NCI-H526 (cell line): ENCODE measurements at regions not wholly inside any gene's neighbourhood (a gene's known extent, or its start where the extent isn't known, plus 50 kb on each side); places are given as distances from the start of the nearest gene placed in this dataset.
A peak's percentile ranks its signal among the peaks of the same experiment; 100 is the strongest.
"Not testable (repeated sequence)": the region's sequence is repeated elsewhere in the genome, so short reads cannot be mapped to it uniquely, and the experiment has no call there.

ENCODE experiments used
- DNase-seq, 2 experiments: peaks; one replicate each; lab custom pipeline; 2025; lab: John Stamatoyannopoulos, UW

DNA sequence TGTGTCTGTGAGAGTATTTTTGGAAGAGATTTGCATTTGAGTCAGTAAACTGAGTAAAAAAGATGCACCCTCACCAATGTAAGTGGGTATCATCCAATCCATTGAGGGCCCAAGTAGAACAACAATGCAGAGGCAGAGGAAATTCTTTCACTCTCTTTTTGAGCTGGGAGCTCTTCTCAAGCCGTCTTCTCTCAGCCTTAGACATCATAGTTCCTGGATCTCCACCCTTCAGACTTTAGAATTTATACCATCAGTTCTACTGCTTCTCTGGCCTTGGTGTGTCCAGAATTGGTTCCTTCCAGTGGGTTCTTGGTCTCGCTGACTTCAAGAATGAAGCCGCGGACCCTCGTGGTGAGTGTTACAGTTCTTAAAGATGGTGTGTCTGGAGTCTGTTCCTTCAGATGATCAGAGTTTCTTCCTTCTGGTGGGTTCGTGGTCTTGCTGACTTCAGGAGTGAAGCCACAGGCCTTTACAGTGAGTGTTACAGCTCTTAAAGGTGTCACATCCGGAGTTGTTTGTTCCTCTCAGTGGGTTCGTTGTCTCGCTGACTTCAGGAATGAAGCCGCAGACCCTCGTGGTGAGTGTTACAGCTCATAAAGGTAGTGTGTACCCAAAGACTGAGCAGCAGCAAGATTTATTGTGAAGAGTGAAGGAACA, 187.5 kb upstream of the KCNMB2 start:
- not testable (repeated sequence) for DNase-seq

DNA sequence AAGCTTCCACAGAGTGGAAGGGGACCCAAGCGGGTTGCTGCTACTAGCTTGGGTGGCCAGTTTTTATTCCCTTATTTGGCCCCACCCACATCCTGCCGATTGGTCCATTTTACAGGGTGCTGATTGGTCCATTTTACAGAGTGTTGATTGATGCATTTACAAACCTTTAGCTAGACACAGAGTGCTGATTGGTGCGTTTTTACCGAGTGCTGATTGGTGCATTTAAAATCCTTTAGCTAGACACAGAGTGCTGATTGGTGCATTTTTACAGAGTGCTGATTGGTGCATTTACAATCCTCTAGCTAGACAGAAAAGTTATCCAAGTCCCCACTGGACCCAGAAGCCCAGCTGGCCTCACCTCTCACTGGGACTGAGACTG, 187.0 kb upstream of the KCNMB2 start:
- DNase-seq, result not testable (repeated sequence)

DNA sequence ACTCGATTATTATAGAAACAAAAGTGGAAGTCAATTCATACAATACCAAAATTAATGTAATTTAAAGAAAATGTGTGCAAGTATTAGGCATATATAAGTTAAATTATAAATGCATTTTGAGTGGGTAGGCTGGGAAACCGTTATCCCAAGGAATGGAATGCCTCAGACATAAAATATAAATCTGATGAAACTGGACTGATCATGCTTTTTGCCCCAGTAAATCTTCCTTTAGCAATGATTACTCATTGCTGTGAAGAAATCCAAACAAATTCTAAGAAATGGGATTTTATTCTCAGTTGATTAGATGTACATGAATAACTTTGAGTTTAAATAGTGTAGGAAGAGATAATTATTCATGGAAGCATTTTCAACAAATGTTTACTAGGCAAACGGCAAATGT, 185.5 kb upstream of the KCNMB2 start:
- DNase-seq, result no peak

DNA sequence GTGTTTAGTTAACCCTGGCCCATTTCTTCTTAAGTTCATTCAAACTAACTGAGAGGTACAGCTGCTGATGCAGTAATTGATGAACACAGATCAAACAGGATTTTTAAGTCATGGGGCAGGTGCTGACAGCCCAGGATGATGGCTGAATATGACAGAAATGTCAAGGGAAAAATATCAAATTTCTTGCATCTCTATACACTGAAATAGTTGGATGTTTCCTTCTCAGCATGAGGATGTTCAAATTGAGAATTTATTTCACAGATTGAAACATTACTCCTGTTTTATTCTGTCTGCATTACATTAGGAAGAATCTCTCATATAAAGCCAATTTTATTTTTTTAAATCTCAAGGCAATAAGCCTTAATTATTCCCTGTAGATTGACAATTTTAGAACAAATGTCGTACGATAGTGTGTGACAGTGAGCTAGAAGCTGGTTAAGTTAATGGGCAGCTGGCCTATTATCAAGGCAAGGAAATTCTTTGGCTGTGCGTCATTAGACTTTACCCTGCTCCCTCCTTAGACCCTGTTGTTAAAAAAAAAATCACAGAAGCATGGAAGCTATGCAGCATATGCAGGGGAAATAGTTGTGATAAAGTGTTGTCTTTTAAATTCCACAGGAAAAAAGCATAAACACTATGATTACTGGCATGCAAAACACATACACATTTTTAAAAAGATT, 183.8 kb upstream of the KCNMB2 start:
- DNase-seq, result no peak

DNA sequence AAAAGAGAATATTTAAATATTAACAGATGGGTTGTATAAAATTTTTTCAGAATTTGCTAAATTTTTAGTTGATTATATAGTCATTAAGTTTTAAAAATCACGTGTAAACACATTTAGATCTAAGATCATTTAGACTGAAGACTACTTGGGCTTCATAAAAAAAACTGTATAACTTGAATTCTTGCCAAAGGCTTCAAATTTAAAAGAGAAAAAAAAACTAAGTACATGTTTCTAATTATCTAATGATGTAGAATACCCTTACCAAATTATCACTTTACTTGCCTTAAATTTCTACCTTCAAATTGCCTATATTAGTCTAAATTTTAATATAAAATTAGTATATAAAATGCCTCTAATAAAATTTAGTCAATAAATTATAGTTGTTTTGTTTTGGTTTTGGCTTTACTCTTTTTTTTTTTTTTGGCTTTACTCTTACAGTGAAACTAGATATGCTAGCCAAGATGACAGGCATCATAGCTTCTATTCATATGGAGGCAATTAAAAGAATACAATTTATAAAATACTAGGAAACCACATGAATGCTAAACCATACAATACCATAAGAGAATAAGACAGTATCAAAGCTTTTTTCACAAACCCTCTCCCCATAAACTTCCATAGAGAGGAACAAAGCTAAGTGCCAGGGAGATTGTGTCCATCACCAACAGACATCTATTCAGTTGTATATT, 183.1 kb upstream of the KCNMB2 start:
- DNase-seq, result no peak

DNA sequence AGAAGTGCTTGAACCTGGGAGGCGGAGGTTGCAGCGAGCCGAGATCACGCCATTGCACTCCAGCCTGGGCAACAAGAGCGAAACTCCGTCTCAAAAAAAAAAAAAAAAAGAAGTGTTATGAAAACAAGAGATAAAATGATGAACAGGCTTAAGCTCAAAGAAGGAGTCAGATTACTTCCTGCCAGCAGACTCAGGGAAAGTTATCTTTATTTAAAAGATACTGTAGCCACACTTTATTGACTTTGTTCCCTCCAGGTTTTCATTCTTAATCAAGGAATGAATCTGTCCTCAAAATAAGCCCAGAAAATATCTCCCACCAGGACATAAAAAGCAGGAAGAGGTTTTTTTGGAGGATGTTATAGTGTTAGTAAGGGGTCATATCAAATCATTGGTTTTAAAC, 176.5 kb upstream of the KCNMB2 start:
- no peak for DNase-seq

DNA sequence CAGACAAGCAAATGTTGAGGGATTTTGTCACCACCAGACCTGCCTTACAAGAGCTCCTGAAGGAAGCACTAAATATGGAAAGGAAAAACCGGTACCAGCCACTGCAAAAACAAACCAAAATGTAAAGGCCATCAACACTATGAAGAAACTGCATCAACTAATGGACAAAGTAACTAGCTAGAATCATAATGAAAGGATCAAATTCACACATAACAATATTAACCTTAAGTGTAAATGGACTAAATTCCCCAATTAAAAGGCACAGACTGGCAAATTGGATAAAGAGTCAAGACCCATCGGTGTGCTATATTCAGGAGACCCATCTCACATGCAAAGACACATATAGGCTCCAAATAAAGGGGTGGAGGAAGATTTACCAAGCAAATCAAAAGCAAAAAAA, 173.2 kb upstream of the KCNMB2 start:
- not testable (repeated sequence) for DNase-seq

DNA sequence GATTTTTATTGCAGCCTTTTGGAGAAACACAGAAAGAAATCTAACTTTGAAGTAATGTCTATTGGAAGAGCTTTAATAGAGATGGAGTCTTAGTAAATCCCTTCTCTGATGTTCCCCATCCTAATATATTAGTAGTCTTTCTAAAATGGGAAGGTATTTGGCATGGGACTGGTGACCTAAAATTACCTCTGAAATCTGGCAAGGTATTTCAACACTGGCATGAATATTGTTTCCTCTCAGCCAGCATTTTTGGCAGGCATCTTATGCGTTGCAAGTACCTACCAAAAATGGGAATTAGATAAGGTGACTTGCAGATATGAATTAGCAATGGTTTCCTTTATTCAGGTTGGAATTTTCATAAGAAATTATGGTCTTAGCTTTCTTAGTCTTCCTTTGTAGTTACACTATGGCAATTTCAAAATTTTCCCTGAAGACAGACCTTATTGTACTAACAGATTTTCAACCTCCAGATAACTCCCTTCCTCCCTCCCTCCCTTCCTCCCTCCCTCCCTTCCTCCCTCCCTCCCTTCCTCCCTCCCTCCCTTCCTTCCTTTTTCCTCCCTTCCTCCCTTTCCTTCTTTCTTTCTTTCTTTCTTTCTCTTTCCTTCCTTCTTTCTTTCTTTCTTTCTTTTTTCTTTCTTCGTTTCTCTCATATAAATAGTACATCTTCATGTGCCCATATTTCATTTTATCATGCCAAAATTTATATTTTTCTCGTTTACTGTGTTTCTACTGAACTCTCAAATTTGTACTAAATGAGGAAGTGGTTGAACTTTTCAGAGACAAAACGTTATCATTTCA, 168.2 kb upstream of the KCNMB2 start:
- DNase-seq, result no peak

DNA sequence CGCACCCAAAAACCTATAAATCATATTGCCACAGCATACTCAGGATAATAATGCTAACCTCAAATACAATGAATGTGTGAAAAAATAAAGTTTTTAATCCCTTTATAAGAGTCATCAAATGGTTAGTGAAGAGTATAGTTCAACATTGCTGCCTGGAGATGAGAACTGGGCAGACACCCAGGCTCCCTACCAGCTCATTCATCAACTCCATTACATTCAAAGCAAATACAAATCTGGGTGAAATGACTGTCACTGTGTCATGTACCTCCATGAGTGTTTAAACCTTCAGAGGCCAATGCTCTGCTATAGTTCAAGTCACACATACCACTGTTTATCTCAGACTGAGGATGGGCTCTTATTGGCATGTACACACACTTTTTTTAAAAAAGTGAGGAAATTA, 167.2 kb upstream of the KCNMB2 start:
- no peak for DNase-seq

DNA sequence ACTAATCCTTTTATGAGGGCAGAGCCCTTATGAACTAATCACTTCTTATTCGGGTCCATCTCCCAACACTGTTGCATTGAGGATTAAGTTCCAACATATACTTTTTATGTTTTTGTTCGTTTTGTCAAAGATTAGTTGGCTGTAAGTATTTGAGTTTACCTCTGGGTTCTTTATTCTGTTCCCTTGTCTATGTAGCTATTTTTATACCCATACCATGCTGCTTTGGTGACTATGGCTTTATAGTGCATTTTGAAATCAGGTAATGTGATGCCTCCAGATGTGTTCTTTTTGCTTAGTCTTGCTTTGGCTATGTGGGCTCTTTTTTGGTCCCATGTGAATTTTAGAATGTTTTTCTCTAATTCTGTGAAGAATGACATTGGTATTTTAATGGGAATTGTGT, 166.4 kb upstream of the KCNMB2 start:
- no peak for DNase-seq

DNA sequence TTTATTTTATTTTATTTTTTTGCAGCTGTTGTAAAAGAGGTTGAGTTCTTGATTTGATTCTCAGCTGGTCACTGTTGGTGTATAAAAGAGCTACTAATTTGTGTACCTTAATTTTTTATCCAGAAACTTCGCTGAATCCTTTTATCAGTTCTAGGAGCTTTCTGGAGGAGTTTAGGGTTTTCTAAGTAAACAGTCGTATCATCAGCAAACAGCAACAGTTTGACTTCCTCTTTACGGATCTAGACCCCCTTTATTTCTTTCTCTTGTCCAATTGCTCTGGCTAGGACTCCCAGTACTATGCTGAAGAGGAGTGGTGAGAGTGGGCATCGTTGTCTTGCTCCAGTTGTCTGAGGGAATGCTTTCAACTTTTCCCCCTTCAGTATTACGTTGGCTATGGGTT, 165.8 kb upstream of the KCNMB2 start:
- no peak for DNase-seq

DNA sequence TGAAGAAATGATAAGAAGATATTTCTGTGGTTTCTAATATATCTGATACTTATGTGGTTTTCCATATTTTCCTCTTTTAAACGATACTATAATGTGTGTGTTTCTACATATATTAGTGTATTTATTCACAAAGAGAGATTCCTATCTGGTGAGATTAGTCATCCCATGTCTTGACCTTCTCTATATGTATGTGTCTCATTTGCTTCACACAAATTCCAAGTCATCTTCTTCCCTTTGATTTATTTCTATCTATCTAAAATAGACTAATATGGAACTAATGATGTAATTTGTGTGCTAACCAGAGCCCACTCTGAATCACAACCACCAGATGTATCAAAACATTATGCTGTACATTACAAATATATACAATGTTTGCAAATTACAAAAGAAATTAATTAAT, 154.7 kb upstream of the KCNMB2 start:
- no peak for DNase-seq

DNA sequence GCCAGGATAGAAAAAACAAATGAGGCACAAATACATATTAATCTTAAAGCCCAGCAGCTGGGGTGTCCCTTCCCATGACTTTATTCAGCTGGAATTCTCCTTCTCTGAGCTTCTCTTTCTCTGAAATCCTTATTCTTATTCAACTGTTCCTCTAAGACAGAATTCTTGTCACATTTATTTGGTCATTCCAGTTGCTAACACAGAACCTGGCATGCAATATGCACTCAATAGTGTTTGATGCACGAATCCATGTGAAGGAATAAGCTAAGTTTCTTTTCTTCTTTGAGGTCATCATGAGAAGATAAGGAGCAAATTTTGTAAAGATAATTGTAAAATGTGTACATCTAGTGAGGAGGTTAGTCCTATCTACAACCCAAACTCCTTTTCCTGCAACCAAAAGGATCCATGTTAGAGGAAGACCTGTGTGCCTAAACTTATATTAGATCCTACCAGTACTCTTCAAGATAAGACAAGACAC, 154.2 kb upstream of the KCNMB2 start:
- no peak for DNase-seq

DNA sequence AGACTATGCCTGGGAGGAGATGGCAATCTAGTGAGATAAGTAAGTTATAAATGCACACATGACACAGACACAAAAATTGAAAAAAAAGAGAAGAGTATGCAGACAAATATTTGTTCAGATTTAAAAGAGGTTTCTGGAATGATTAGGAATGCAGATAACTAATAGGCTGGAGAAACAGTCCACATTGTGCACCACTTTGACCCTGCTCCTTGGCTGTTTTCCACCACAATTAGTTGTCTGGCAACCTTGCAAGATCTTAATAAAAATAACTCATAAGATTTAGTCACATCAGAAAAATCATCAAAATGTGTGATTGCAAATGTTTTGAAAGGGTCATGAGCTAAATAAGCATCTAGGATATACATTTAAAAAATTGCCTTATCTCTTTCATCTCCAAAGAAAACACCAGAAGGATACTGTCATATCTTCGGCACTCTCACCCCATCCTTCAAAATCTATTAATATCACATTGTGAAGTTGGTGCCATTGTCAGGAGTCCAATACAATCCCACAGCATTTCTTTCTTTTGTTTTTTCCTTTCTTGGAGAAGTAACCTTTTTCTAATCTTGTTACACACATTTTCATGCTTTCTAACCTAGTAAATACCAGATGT, 153.7 kb upstream of the KCNMB2 start:
- DNase-seq, result no peak

DNA sequence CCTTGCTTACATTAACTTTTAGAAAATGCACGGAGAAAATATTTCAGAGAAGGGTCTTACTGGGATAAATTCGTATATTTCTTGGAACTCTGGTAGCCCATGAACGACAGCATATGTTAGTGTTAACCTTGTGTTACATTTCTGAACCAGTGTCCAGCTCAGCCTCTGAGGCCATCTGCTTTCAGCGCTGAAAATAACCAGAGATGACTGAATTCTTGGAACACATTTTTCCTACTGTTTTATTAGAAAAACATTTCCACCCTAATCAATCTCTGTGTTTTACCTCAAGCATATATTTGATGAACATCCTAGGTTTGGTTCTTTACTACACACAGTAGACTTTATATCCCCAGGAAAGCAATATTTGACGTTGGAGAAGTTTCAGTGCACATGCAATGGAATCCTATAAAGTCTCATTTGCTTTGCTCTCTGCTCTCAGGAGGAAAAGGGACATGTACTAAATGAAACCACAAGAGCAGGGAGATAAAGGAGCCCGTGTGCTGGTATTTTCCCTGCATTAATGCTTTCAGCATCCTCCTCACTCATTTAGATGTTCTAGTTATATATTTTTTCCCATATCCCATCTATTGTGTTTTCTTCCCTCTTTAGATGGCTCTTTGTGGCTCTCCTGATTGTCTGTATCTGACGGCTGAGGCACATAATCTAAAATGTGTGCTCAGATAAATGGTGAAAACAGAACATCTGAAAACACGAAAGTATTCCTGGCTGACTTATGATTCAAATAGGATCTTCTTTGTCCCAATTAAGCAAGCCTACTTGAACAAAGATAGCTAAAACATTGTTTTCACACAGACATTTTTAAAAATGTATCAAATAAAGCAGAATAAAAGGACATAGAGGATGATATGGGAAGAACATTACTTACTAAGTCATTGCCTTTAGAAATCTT, 151.7 kb upstream of the KCNMB2 start:
- DNase-seq, result no peak

DNA sequence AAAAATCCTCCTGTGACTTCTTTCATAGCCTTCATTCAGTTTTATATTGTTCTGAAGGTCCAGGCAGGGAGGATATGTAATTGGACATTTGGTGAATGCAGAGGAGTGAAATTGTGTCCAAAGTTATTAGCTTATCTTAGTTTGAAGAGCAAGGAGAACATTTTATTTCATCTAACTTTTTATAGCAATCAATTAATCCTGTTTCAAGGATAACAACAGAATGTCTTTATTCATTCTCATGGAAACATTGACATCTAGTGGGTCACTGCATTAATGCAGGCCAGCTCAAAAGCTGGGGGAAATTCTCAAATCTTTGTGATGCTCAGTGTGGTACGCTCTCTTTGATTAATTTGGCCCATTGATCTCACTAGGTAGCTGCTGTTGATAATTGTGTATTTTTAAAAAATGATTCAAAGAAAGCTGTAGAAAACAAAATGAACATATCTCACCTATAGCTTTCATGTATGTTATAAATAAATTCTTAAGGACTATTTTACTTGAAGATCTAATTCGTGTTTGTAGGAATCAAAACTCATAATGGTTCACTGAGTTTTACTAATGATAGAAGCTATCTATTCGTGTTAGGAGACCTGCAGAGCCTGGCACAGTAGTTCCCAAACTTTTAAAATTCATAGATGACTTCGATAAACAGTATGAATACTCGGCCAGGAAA, 150.8 kb upstream of the KCNMB2 start:
- peak; percentile 5 to 59 for DNase-seq

DNA sequence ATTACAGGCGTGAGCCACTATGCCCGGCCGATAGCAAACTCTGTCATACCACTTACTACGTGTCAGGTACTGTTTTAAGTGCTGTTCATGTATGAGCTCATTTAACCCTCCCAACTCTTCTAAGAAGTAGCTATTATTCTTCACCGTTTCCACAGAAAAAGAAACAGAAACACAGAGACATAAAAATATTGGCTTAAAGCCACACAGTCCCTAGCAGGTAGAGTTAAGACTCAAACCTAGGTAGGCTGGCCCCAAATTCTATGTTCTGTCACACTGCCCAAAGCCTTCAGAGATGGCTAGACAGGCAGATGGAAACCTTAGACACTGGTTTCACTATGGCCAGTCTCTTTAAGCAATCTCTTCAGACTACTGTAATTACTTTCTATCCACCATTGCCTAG, 149.8 kb upstream of the KCNMB2 start:
- DNase-seq, result no peak

DNA sequence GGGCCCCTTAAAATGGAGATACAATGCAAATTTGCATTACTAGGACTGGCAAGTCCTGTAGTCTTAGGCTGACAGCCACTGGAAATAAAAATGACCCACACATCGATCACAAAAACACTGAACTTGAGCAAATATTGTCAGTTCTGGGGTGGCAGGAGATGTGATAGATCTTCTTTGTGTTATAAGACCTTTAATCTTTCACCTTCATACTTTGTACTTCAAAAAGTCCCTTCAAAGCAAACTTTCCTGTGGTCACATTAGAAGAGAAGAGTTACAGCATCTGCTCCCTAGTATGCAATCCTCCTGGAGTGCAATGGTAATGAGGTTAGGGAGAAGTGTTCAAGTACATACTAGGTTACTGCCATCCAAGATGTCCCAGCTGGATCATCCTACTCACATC, 149.4 kb upstream of the KCNMB2 start:
- no peak for DNase-seq

DNA sequence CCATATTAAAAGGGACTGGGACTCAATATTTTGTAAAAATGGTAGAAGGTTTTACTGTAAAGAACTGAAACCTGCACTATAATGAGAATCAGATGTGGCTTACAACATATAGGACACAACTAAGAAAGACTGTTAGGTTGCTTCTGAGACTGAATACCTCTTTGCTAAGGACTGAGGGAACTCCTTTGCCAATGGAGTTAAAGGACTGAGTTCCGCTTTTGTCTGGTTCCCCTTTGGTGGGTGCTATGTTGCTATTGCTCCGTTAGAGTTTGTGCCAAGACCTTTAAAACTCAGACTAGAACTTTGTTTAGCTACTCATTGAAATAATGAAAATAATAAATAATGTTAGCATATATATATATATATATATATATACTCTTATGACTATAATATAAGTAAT, 147.8 kb upstream of the KCNMB2 start:
- DNase-seq, result no peak

DNA sequence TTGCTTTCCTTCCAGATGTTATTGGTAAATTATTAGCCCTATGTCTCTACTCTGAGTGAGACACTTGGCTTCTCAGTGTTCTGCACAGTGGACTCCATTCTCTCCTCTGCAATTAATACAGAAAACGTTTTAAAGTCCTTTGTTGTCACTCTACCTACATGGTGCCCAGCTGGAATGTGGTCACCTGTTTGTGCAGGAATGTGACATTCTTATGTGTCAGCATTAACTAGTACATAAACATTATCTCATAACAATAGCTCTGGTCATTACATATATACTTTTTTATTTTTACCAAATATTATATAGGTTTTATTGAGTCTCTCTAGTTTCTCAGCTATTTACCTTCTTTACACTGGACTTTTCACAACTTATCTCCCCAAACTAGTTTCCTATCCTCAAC, 147.0 kb upstream of the KCNMB2 start:
- no peak for DNase-seq
